Cardiac muscle cell (in vitro differentiated cells and primary cell): ENCODE measurements at regions not wholly inside any gene's neighbourhood (a gene's known extent, or its start where the extent isn't known, plus 50 kb on each side); places are given as distances from the start of the nearest gene placed in this dataset.

Source experiments
- DNase-seq, 2 donors: peaks; one replicate each; pipeline versions ENCODE4 v3.0.0 to v3.0.0-alpha.2; 2010 to 2017; ENCODE audit warnings: low read depth in 1 of 2, low spot score in 1 of 2
- H3K27ac ChIP-seq: fragments of 200-600 bp; sonication (generic); 2 replicates; pipeline ENCODE4 v1.5.1; 2016
- H3K27me3 ChIP-seq: fragments of 200-600 bp; sonication (generic); 2 replicates; pipeline ENCODE4 v1.6.0; 2016; ENCODE audit warnings: control low read depth
- H3K36me3 ChIP-seq: fragments of 200-600 bp; sonication (generic); 2 replicates; pipeline ENCODE4 v1.5.1; 2016; ENCODE audit warnings: control low read depth
- H3K4me1 ChIP-seq: fragments of 200-600 bp; sonication (generic); 2 replicates; pipeline ENCODE4 v1.8.1; 2017; ENCODE audit warnings: low read depth, mild to moderate bottlenecking, mixed run types
- H3K4me3 ChIP-seq: fragments of 200-600 bp; sonication (generic); 2 replicates; pipeline ENCODE4 v1.5.1; 2016; ENCODE audit warnings: mild to moderate bottlenecking
- H3K9me3 ChIP-seq: fragments of 200-600 bp; sonication (generic); 2 replicates; pipeline ENCODE4 v1.5.1; 2017; ENCODE audit warnings: low read depth, mild to moderate bottlenecking, control low read depth
- TF ChIP-seq, protein P1 (sequence below): IDR thresholded peaks from 2 replicates; pipeline ENCODE4 v1.5.1; 2012; ENCODE audit warnings: low read depth, mild to moderate bottlenecking, low read length

DNA sequence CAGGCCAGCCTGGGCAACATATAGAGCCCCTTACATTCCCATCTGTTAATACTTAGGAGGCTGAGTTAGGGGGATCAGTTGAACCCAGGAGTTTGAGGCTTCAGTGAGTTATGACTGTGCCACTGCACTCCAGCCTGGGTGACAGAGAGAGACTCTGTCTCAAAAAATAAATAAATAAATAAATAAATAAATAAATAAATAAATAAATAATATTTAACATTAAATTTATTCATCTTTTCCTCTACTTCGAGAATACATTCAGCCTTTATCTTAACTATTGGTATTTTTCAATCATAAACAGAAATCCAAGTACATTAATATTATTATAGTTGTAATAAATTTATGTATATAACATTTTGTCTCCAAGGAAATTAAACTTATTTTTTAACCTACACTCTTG is 1227.7 kb upstream of the GJE1 start:
- no peak for DNase-seq
- Histone ChIP-seq H3K9me3 (no peaks in the 10 kb centered on the region), H3K36me3 (no peaks in the 10 kb centered on the region), H3K27ac (no peak overlapping the region), H3K4me1 (no peaks in the 10 kb centered on the region), H3K4me3 (no peak overlapping the region), H3K27me3 (no peaks in the 10 kb centered on the region)
- TF ChIP-seq, protein P1, sequence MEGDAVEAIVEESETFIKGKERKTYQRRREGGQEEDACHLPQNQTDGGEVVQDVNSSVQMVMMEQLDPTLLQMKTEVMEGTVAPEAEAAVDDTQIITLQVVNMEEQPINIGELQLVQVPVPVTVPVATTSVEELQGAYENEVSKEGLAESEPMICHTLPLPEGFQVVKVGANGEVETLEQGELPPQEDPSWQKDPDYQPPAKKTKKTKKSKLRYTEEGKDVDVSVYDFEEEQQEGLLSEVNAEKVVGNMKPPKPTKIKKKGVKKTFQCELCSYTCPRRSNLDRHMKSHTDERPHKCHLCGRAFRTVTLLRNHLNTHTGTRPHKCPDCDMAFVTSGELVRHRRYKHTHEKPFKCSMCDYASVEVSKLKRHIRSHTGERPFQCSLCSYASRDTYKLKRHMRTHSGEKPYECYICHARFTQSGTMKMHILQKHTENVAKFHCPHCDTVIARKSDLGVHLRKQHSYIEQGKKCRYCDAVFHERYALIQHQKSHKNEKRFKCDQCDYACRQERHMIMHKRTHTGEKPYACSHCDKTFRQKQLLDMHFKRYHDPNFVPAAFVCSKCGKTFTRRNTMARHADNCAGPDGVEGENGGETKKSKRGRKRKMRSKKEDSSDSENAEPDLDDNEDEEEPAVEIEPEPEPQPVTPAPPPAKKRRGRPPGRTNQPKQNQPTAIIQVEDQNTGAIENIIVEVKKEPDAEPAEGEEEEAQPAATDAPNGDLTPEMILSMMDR, result no peak

DNA sequence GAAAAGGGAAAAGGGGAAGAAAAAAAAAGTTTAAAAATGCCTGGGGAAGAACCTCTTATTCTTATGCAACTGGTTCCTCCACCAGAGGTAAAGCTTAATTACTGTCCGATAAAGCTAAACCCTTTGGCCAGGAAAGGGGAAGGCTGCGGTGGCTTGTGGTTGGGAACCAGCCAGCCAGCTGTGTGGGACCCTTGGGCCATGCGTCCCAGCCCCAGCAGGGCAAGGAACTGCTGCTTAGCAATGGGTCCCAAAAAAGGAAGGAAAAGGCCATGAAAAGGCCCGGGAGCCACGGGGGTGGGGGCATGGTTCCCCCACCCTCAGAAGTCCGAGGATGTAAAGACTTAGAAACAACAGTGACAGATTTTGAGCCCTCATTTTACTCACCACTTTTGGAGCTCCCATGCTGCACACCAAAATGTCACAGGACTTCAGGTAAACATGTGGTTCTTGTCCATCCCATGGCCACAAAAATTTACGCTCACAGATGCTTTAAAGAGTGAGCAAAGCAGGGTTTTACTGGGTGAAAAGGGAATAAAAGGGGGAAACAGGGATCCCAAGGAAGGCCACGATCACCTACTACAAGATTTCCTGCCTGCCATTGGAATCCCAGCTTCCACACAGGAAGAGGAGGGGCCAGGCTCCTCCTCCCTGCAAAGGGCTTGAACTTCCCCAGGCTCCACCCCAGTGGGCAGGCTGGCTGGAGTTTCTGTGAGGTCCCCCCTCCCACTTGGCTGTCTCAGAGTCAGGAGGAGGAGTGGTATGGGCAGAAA is 1234.7 kb upstream of the GJE1 start:
- Histone ChIP-seq H3K36me3 (no peaks in the 10 kb centered on the region), H3K27me3 (no peaks in the 10 kb centered on the region), H3K4me1 (no peaks in the 10 kb centered on the region), H3K27ac (no peak overlapping the region), H3K9me3 (no peaks in the 10 kb centered on the region), H3K4me3 (no peak overlapping the region)
- TF ChIP-seq, protein P1, result no peak
- no peak for DNase-seq

DNA sequence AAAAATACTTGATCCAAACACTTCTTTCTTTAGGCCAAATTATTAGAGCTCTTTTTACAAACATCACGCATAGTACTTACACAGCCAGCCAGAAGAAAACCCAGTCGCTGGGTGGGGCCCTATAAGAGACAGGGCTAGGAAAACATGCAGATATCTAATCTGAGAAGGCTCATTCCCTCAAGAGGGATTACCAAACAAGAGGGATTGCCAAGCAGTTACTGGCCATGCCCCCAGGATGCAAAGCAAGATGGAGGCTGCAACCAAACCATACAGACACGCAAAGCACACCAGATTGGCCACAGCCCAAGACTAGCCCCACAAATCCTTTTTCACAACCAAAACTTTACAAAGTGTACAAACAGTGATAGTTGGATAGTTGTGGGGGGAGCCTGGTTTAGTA is 1235.4 kb upstream of the GJE1 start:
- Histone ChIP-seq H3K27ac (no peak overlapping the region), H3K4me3 (no peak overlapping the region), H3K9me3 (no peaks in the 10 kb centered on the region), H3K36me3 (no peaks in the 10 kb centered on the region), H3K27me3 (no peaks in the 10 kb centered on the region), H3K4me1 (no peaks in the 10 kb centered on the region)
- no peak for DNase-seq
- TF ChIP-seq, protein P1, result no peak

DNA sequence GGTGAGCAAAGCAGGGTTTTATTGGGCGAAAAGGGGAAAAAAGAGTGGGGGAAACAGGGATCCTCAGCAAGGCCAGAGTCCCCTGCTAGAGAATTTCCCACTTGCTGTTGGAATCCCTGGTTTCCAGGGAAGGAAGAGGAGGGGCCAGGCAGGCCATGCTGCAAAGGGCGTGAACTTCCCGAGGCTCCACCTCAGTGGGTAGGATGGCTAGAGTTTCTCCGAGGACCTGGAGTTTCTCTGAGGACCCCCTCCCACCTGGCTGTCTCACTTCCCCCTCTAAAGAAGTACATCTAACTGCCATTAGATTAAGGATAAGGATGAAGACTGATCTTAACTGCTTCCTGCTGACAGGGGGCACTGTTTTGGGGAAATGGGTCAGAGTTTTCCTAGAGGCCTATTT is 1239.3 kb upstream of the GJE1 start:
- H3K4me3 ChIP-seq, result no peak overlapping the region
- H3K4me1 ChIP-seq, result no peaks in the 10 kb centered on the region
- no peaks in the 10 kb centered on the region for H3K9me3 ChIP-seq
- DNase-seq, result no peak
- TF ChIP-seq, protein P1, result no peak
- H3K27ac ChIP-seq, result no peak overlapping the region
- H3K27me3 ChIP-seq, result no peaks in the 10 kb centered on the region
- no peaks in the 10 kb centered on the region for H3K36me3 ChIP-seq

DNA sequence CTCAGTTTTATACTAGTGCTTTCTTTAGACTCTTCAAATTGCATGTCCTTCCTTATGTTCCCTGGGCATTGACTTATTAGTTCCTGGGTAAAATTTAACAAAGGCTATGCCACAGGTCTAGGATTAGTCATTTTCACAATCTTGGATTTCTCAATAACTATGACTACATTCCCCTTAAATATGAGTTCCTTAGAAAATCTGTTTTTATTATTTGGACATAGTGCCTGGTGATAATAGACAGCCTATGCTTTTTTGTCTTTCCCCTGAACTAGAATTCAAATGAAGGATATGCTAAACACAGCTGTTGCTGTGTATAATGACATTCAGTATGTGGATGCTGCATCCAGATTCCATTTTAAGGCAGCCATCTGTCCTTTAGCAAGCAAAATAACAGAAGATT is 1252.8 kb upstream of the GJE1 start:
- no peaks in the 10 kb centered on the region for H3K36me3 ChIP-seq
- TF ChIP-seq, protein P1, result no peak
- no peaks in the 10 kb centered on the region for H3K4me1 ChIP-seq
- DNase-seq, result peak in 1 of 2 donors; percentile 76
- H3K27ac ChIP-seq, result no peak overlapping the region
- no peaks in the 10 kb centered on the region for H3K27me3 ChIP-seq
- no peaks in the 10 kb centered on the region for H3K9me3 ChIP-seq
- no peak overlapping the region for H3K4me3 ChIP-seq
